Pons (tissue), 1 donor: ENCODE measurements at regions not wholly inside any gene's neighbourhood (a gene's known extent, or its start where the extent isn't known, plus 50 kb on each side); places are given as distances from the start of the nearest gene placed in this dataset.

ENCODE experiments used
- DNase-seq: peaks from one replicate; pipeline ENCODE4 v3.0.0-alpha.2; 2016; ENCODE audit warnings: low spot score

DNA sequence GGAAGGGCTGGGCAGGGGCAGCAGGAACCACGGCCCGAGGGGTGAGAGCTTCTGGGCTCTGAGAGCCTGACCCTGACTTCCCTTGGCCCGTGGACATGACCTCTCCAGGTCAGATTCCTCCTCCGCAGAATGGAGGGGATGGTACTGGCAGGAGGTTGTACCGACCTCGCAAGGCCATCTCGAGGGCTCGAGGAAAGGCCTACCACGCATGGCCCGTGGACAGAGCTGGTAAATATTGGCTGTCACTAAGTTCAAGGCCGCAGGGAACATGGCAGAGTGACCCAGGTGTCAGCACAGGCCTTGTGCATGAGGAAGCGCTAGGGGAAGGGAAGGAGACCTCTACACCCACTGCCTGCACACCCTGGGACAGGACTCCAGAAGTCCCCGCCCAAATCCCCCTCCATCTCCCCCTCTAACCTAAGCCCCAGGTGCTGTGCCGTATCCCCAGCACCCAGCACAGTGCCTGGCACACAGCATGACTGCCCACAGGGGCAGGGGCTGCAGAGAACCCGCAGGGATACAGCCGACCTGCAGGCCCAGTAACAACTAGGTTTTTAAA lies 54.9 kb upstream of the PPP2R5C start:
- DNase-seq = no peak

DNA sequence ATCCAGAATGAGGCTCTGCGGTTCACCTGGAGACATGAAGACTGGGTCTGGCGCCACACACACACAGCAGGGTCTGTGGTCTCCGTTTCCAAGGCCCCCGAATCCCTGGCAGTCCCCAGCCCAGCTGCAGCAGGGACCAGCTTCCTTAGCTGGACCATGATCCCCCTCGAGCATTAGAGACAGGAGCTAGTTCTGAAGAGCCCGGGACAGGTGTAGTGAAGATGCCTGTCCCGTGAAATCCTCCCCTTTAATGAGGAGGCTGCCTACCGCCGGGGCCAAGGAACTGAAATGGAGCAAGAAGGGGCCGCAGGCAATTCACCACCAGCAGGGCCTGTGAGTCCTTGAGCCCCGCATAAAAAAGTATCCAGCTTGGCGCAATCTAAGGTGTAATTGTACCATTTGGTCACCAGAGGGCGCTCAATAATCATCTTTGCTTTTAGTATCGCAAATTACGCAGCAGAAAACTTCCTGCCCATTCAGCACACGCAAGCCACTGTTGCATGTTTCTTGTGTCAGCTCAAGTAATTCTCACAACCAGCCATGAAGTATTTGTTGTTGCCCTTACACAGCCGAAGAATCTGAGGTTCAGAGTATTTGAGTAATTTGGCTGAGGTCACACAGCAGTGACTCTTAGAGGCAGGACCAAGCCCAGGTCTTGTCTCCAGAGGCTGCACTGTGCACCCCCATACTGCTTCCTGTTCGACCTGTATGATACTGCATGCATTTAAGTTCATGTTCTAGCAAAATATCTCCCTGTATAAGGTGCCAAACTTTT lies 54.3 kb upstream of the PPP2R5C start:
- peak; percentile 83 for DNase-seq

DNA sequence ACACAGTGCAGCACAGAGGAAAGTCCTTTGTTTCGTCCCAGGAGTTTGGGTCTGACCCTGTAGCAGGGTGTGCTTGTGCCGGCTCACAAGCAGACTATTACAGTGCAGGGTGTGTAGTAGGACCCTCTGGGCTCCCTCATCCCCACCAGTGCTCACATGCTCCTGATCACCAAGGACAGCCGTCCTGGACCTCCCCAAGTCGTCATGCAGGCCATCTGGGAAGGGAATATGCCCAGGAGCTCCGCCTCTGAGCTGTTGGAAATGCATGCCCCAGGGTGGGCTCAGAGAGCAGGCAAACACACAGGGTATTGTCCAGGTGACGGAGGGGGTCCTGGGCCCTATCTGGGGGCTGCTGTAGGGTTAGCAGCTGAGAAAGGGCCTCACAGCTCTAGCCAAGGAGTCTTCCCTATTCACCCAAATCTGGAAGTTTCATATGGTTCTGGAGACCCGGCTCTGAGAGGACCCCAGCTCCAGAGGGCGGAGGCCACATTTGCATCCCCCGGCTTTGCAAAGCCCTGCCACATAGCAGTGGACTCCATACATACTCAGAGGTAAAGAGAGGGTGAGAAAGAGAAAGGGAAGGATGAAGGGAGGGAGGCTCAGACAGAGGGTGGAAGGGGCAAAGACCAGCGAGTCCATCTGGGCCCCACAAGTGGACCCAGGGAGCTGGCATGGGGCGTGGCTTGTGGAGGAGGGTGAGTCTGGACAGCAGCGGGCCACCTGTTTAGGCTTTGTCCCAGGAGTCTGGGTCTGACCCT lies 53.5 kb upstream of the PPP2R5C start:
- no peak for DNase-seq

DNA sequence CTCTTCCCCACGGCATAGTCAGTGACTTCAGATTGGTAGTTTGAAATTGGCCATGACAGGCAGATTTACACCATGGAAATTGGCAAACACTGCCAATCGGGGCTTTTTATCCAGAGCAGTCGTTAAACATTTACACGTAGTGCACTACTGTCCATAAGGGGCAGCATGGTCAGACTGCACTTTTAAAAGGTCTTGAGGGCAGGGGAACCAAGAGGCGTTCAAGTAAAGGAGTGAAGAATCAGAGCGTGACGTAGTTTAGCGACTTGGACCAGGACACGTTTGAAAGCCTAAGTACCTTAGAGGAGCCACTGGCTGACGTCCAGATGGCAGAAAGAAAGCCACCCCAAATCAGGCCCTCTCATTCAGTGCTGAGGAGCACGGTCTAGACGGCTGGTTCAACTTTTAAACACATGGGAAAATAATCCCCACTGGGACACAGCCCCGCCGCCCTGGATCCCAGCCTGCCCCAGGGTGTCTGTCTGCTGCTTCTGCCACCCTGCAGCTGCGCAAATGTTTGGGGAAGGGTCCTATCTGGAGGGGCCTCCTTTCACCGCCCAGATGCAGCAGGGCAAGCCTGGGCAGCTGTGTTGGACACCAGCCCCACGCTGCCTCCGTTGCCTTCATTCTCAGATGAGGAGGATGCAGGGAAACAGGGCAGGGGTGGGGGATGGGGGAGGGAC lies 52.5 kb upstream of the PPP2R5C start:
- no peak for DNase-seq

DNA sequence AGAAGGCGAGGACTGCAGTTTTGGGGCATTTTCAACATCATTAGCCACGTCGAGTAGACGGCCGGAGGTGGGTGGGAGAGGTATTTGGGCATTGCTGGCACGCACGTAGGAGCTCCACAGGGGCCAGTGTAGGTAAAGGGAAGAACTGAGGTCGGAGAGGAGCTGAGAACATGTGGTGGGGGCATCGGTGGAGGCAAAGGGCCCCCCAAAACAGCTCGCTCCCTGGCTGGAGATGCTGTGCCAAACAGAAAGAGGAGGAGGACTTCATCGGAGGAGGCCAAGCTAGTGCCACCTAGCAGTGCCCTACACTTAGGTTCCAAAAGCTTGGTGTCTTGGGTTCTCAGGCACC lies 52.0 kb upstream of the PPP2R5C start:
- DNase-seq = no peak

DNA sequence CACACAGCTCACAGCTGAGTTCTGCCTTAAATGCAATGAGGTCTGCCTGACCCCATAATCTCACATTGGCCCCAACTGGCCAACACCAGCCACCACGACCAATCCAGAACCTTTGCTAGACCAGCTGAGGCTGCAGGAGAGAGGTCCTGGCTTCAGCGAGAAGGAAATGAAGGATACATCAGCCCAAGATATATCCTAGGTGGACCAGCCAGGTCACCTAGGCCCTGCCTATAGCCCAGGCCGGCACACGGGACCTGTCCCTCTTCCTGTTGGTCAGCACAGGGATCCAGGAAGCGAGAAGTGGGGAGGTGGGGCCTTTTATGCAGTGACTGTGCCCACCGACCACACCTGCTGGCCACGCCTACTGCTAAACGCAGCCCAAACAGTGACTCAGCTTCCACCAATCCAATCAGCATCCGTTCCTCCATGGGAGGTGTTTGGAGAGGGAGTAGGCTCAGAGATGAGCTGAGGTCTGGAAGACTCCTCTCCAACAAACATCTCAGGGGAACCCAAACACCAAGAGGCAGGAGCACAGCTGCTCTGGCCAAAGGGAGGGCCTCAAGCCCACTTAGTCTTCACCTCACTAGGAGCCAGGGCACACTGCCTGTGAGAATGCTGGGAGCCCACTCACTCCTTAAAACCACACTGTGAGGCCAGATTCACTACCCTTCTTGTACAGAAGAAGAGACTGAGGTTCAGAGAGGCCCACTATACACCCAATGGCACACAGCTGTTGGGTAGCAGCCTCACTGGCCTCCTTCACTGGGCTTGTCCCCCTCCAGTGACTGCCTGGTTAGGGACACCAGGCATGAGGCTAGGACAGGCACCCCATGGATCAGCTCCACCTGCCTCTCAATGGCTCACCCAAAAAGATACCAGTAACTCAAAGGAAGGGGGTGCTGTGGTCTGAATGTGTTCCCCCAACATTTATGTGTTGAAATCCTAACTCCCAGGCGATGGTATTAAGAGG lies 51.3 kb upstream of the PPP2R5C start:
- no peak for DNase-seq

DNA sequence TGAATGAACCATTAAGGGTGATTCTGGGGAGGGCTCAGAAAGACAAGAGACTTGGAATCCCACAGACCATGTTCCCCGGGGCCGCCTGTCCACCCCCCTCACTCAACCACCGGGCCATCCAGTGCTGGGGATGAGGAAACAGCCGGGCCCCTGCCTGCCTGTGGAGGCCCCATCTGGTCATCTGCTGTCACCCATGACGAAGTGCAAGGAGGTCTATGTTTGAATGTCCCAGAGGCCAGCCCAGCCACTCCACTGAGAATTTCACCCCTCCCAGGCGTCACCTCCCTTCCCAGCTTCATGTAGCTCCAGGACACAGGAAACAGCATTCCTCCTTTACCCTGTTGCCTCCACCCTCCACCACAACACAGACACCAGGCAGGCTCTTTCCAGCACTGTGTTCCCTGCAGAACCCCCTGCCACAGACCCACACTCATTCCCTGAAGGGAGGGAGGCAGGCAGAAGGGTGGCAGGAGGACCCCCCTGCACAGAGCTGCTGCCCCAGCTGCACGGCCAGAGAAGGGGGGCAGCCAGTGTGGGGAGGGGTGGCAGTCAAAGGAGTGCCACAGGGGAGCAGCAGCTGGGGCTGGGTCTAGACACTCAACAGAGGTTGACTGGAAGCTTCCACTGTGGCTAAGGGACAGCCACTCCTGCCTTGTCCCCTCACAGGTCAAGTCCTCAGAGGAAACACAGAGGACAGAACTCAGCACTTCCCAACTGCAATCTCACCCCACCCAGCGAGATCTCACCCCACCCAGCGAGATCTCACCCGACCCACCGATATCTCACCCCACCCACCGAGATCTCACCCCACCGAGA lies 50.3 kb upstream of the PPP2R5C start:
- DNase-seq = no peak
